Neural cell (in vitro differentiated cells): ENCODE measurements at regions not wholly inside any gene's neighbourhood (a gene's known extent, or its start where the extent isn't known, plus 50 kb on each side); places are given as distances from the start of the nearest gene placed in this dataset.

Source experiments
- H2AFZ ChIP-seq: fragments of 200-600, 300-800 bp; sonication (generic), shearing (Covaris generic); 2 replicates; pipeline ENCODE4 v1.6.0; 2014; ENCODE audit warnings: low read depth, mild to moderate bottlenecking, antibody characterized with exemption, low read length, moderate library complexity
- H3F3A ChIP-seq: fragments of 200-600 bp; shearing (Covaris generic); 2 replicates; pipeline ENCODE4 v1.6.1; 2016; ENCODE audit warnings: mild to moderate bottlenecking, moderate library complexity, mixed read lengths, antibody characterized with exemption, low read length; ENCODE audit not compliant: insufficient read depth, poor library complexity, severe bottlenecking
- H3K27ac ChIP-seq: fragments of 200-600, 300-800 bp; sonication (generic), shearing (Covaris generic); 2 replicates; pipeline ENCODE4 v1.5.1; 2014; ENCODE audit warnings: mild to moderate bottlenecking, low read length, moderate library complexity
- H3K27me3 ChIP-seq: fragments of 300-800, 200-600 bp; sonication (generic), shearing (Covaris generic); 2 replicates; pipeline ENCODE4 v1.6.0; 2014; ENCODE audit warnings: mild to moderate bottlenecking, low read depth, low read length, moderate library complexity; ENCODE audit not compliant: insufficient read depth
- H3K36me3 ChIP-seq: fragments of 300-800, 200-600 bp; sonication (generic), shearing (Covaris generic); 2 replicates; pipeline ENCODE4 v1.5.1; 2014; ENCODE audit warnings: mild to moderate bottlenecking, antibody characterized with exemption, low read length, moderate library complexity; ENCODE audit not compliant: insufficient read depth
- H3K4me2 ChIP-seq: fragments of 300-800, 200-600 bp; sonication (generic), shearing (Covaris generic); 2 replicates; pipeline ENCODE4 v1.6.0; 2014; ENCODE audit warnings: mild to moderate bottlenecking, low read length
- H3K4me3 ChIP-seq: fragments of 300-800, 200-600 bp; sonication (generic), shearing (Covaris generic); 2 replicates; pipeline ENCODE4 v1.5.1; 2014; ENCODE audit warnings: mild to moderate bottlenecking, low read length, moderate library complexity
- H3K79me2 ChIP-seq: fragments of 200-600 bp; shearing (Covaris generic); replicated peaks from 2 replicates; pipeline ENCODE4 v1.6.0; 2014; ENCODE audit warnings: mild to moderate bottlenecking, low read length, moderate library complexity; ENCODE audit not compliant: insufficient read depth
- H3K9ac ChIP-seq: fragments of 300-800, 200-600 bp; sonication (generic), shearing (Covaris generic); 2 replicates; pipeline ENCODE4 v1.6.1; 2016; ENCODE audit warnings: mild to moderate bottlenecking, low read length, mixed read lengths
- H3K9me2 ChIP-seq: fragments of 200-600 bp; shearing (Covaris generic); 2 replicates; pipeline ENCODE4 v1.6.1; 2016; ENCODE audit warnings: mild to moderate bottlenecking, low read length, mixed read lengths; ENCODE audit not compliant: insufficient read depth
- H3K9me3 ChIP-seq: fragments of 200-600, 300-800 bp; sonication (generic), shearing (Covaris generic); 2 replicates; pipeline ENCODE4 v1.6.1; 2016; ENCODE audit warnings: mild to moderate bottlenecking, mixed run types, low read length, moderate library complexity, mixed read lengths
- H4K20me1 ChIP-seq: fragments of 200-600 bp; shearing (Covaris generic); 2 replicates; pipeline ENCODE4 v1.6.1; 2016; ENCODE audit warnings: mild to moderate bottlenecking, mixed run types; ENCODE audit not compliant: insufficient read depth
- EP300 ChIP-seq: fragments of 450-650 bp; conservative IDR thresholded peaks from 2 replicates; pipeline ENCODE4 v1.6.1; 2014; ENCODE audit warnings: antibody characterized with exemption, mild to moderate bottlenecking, moderate library complexity; ENCODE audit not compliant: poor library complexity, severe bottlenecking
- EZH2 ChIP-seq: fragments of 200-600, 300-800 bp; shearing (Covaris generic), sonication (generic); IDR thresholded peaks from 2 replicates; pipeline ENCODE4 v1.6.1; 2014; ENCODE audit warnings: antibody characterized with exemption, low read length, borderline replicate concordance, mild to moderate bottlenecking; ENCODE audit not compliant: insufficient read depth, poor library complexity, severe bottlenecking
- MXI1 ChIP-seq: fragments of 450-650 bp; conservative IDR thresholded peaks from 2 replicates; pipeline ENCODE4 v1.6.1; 2014; ENCODE audit warnings: antibody characterized with exemption, mild to moderate bottlenecking; ENCODE audit not compliant: poor library complexity, severe bottlenecking
- POLR2AphosphoS5 ChIP-seq: IDR thresholded peaks from 2 replicates; pipeline ENCODE4 v1.6.1; 2012
- RAD21 ChIP-seq: fragments of 450-650 bp; conservative IDR thresholded peaks from 2 replicates; pipeline ENCODE4 v1.6.1; 2014; ENCODE audit warnings: antibody characterized with exemption, mild to moderate bottlenecking, moderate library complexity
- SMC3 ChIP-seq: fragments of 450-650 bp; conservative IDR thresholded peaks from 2 replicates; pipeline ENCODE4 v1.6.1; 2014; ENCODE audit warnings: antibody characterized with exemption, mild to moderate bottlenecking, moderate library complexity; ENCODE audit not compliant: poor library complexity
- TAF1 ChIP-seq: IDR thresholded peaks from 2 replicates; pipeline ENCODE4 v1.6.1; 2012; ENCODE audit warnings: low read depth
- TF ChIP-seq, protein P1 (sequence below): IDR thresholded peaks from 2 replicates; pipeline ENCODE4 v1.6.1; 2012; ENCODE audit warnings: borderline replicate concordance
- TF ChIP-seq, protein P2 (sequence below): fragments of 450-650 bp; IDR thresholded peaks from 2 replicates; pipeline ENCODE4 v1.5.1; 2014; ENCODE audit warnings: antibody characterized with exemption, mild to moderate bottlenecking, moderate library complexity; ENCODE audit not compliant: poor library complexity, severe bottlenecking

DNA sequence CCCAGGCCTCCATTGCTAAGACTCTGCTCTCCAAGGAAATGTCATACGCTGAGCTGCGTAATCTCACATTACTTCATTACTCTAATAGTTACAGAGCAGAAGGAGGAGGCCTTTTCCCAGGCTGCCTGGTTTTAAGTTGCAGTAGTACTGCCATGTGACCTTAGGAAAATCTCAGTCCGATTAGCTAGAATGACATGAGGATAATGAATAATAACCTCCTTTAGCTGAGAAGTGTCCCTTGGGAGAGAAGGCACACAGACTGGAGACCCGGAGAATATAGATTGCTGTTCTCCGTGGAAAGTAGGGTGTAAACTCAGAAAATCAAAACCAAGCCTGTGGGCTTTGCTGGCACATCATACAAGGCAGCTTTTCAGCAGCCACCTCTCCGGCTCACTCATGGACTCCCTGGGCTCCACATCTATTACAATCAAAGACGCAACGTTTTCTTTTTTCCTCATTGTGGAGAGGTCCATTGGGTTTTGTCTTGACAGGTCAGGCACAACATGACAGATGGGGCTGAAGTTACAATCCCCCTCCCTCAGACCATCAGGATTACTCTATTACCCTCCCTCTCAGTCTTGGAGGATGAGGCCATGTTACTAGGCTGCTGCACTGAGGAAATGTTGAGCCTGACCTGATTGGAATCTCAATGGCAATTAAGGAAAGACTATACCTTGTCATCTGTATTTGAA, 134.8 kb upstream of the MB21D2 start:
- Histone ChIP-seq H4K20me1 (no peaks in the 10 kb centered on the region), H3K79me2 (no peaks in the 10 kb centered on the region), H3K4me2 (no peak overlapping the region), H3K27ac (peak overlapping the region; percentile 43), H3K9me2 (no peaks in the 10 kb centered on the region), H3F3A (no peaks in the 10 kb centered on the region), H2AFZ (no peak overlapping the region), H3K4me3 (peak overlapping the region; percentile 22), H3K9ac (no peak overlapping the region), H3K27me3 (no peaks in the 10 kb centered on the region), H3K9me3 (no peaks in the 10 kb centered on the region), H3K36me3 (no peaks in the 10 kb centered on the region)
- TF ChIP-seq POLR2AphosphoS5 (no peak), MXI1 (no peak), SMC3 (no peak), RAD21 (no peak), EP300 (no peak), TAF1 (no peak), EZH2 (no peak)
- TF ChIP-seq, protein P1, sequence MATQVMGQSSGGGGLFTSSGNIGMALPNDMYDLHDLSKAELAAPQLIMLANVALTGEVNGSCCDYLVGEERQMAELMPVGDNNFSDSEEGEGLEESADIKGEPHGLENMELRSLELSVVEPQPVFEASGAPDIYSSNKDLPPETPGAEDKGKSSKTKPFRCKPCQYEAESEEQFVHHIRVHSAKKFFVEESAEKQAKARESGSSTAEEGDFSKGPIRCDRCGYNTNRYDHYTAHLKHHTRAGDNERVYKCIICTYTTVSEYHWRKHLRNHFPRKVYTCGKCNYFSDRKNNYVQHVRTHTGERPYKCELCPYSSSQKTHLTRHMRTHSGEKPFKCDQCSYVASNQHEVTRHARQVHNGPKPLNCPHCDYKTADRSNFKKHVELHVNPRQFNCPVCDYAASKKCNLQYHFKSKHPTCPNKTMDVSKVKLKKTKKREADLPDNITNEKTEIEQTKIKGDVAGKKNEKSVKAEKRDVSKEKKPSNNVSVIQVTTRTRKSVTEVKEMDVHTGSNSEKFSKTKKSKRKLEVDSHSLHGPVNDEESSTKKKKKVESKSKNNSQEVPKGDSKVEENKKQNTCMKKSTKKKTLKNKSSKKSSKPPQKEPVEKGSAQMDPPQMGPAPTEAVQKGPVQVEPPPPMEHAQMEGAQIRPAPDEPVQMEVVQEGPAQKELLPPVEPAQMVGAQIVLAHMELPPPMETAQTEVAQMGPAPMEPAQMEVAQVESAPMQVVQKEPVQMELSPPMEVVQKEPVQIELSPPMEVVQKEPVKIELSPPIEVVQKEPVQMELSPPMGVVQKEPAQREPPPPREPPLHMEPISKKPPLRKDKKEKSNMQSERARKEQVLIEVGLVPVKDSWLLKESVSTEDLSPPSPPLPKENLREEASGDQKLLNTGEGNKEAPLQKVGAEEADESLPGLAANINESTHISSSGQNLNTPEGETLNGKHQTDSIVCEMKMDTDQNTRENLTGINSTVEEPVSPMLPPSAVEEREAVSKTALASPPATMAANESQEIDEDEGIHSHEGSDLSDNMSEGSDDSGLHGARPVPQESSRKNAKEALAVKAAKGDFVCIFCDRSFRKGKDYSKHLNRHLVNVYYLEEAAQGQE: no peak
- TF ChIP-seq, protein P2, sequence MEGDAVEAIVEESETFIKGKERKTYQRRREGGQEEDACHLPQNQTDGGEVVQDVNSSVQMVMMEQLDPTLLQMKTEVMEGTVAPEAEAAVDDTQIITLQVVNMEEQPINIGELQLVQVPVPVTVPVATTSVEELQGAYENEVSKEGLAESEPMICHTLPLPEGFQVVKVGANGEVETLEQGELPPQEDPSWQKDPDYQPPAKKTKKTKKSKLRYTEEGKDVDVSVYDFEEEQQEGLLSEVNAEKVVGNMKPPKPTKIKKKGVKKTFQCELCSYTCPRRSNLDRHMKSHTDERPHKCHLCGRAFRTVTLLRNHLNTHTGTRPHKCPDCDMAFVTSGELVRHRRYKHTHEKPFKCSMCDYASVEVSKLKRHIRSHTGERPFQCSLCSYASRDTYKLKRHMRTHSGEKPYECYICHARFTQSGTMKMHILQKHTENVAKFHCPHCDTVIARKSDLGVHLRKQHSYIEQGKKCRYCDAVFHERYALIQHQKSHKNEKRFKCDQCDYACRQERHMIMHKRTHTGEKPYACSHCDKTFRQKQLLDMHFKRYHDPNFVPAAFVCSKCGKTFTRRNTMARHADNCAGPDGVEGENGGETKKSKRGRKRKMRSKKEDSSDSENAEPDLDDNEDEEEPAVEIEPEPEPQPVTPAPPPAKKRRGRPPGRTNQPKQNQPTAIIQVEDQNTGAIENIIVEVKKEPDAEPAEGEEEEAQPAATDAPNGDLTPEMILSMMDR: no peak

DNA sequence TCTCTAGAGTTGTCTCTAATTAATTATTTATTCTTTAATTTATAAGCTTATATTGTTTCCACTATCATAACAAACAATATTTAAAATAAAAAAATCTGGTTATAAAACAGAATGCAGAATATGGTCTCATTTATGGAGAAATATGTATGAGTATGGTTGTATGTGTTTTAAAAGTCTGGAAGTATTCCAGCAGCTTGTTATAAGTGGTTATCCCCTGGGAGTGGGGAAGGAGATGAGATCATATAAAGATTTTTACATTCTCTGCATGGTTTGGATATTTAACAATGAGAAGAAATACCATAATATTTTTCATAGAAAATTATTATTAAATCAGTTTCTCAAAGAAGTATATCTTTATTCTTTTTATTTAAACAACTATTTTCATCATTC, 135.4 kb upstream of the MB21D2 start:
- Histone ChIP-seq H4K20me1 (no peaks in the 10 kb centered on the region), H3K27ac (peak overlapping the region; percentile 43), H3K27me3 (no peaks in the 10 kb centered on the region), H3K9me3 (no peaks in the 10 kb centered on the region), H3K36me3 (no peaks in the 10 kb centered on the region), H3F3A (no peaks in the 10 kb centered on the region), H2AFZ (no peak overlapping the region), H3K79me2 (no peaks in the 10 kb centered on the region), H3K9ac (no peak overlapping the region), H3K4me3 (no peak overlapping the region), H3K9me2 (no peaks in the 10 kb centered on the region), H3K4me2 (no peak overlapping the region)
- TF ChIP-seq POLR2AphosphoS5 (no peak), SMC3 (no peak)
- TF ChIP-seq, protein P2: no peak
- TF ChIP-seq, protein P1: no peak
